Keratinocyte (primary cell): ENCODE measurements at regions not wholly inside any gene's neighbourhood (a gene's known extent, or its start where the extent isn't known, plus 50 kb on each side); places are given as distances from the start of the nearest gene placed in this dataset.
"Not testable (repeated sequence)": the region's sequence is repeated elsewhere in the genome, so short reads cannot be mapped to it uniquely, and the experiment has no call there.

Source experiments
- CTCF ChIP-seq, 3 experiments: IDR thresholded peaks in 1 of 3; conservative IDR thresholded peaks in 1 of 3; optimal IDR thresholded peaks in 1 of 3; 2 replicates in 2 of 3; 3 replicates in 1 of 3; pipeline versions ENCODE3 to v1.5.1; 2011; ENCODE audit warnings: low read length in 3 of 3, mild to moderate bottlenecking in 3 of 3, moderate library complexity in 2 of 3, control low read depth in 1 of 3, inconsistent platforms in 1 of 3; ENCODE audit not compliant: insufficient read depth in 2 of 3; ENCODE audit errors: extremely low read depth in 1 of 3
- EZH2 ChIP-seq: IDR thresholded peaks from one replicate; pipeline ENCODE4 v1.6.1; 2012; ENCODE audit warnings: inconsistent platforms, mild to moderate bottlenecking, low read length, moderate library complexity

GRCh38 chr1:149307640-149308039 is 167.2 kb upstream of the NBPF19 start:
- not testable (repeated sequence) for TF ChIP-seq CTCF (optimal IDR thresholded peaks at IDR 0.05 in 1 of 3, IDR thresholded peaks at IDR 0.05 in 1 of 3, conservative IDR thresholded peaks at IDR 0.05 in 1 of 3; ENCODE audit: extremely low read depth in 1 of 3, insufficient read depth in 2 of 3, low read length in 3 of 3); EZH2
